HFF-Myc (cell line): ENCODE measurements at regions not wholly inside any gene's neighbourhood (a gene's known extent, or its start where the extent isn't known, plus 50 kb on each side); places are given as distances from the start of the nearest gene placed in this dataset.

Source experiments
- DNase-seq: peaks from one replicate; pipeline ENCODE4 v3.0.0-alpha.2; 2011; ENCODE audit warnings: low read depth; ENCODE audit errors: extremely low read depth
- H3K4me3 ChIP-seq: replicated peaks from 2 replicates; pipeline ENCODE4 v1.5.1; 2011; ENCODE audit warnings: low read depth, mild to moderate bottlenecking, control low read depth, low read length
- TF ChIP-seq, protein P1 (sequence below): IDR thresholded peaks from 2 replicates; pipeline ENCODE4 v1.5.1; 2012; ENCODE audit warnings: mild to moderate bottlenecking, low read depth, low read length, control low read depth; ENCODE audit errors: missing control alignments

DNA sequence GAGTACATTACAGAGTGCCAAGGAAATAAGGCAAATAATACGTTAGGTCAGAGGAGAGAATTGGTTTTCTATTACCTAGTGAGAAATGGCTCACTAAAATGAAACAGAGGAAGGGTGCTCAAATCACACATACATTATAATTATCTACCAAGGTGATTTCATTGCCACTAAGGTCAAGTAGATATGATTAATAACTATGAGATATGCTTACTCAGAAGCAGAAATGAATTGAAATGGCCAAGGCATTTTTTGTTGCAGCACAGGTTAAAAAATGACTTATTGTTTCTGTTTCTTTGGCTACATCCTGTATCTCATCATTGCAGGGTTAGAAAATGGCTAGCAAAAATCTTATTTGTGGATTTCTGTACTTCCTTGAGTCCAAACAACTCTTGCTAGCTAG lies 154.5 kb upstream of the GORAB start:
- no peak for DNase-seq
- TF ChIP-seq, protein P1, sequence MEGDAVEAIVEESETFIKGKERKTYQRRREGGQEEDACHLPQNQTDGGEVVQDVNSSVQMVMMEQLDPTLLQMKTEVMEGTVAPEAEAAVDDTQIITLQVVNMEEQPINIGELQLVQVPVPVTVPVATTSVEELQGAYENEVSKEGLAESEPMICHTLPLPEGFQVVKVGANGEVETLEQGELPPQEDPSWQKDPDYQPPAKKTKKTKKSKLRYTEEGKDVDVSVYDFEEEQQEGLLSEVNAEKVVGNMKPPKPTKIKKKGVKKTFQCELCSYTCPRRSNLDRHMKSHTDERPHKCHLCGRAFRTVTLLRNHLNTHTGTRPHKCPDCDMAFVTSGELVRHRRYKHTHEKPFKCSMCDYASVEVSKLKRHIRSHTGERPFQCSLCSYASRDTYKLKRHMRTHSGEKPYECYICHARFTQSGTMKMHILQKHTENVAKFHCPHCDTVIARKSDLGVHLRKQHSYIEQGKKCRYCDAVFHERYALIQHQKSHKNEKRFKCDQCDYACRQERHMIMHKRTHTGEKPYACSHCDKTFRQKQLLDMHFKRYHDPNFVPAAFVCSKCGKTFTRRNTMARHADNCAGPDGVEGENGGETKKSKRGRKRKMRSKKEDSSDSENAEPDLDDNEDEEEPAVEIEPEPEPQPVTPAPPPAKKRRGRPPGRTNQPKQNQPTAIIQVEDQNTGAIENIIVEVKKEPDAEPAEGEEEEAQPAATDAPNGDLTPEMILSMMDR = no peak

DNA sequence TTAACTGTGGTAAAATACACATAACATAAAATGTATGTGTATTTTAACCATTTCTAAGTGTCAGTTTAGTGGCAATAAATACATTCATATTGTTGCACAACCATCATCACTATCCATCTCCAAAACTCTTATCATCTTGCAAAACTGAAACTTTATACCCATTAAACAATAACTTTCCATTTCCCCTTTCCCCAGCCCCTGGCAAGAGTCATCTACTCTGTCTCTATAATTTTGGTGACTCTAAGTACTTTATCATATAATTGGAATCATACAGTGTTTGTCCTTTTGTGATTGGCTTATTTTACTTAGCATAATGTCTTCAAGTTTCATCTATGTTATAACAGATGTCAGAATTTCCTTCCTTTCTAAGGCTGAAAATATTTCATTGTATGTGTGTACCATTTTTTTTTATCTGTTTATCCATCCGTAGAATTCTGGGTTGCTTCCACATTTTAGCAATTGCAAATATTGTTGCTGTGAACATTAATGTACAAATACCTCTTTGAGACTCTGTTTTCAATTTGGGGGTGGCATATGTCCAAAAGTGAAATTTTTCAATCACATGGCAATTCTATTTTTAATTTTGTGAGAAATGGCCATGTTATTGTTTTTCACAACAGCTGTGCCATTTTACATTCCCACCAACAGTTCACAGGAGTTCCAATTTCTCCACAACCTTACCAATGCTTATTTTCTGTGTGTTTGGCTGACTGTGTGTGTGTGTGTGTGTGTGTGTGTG lies 153.9 kb upstream of the GORAB start:
- no peak overlapping the region for H3K4me3 ChIP-seq
- no peak for DNase-seq
- TF ChIP-seq, protein P1 = no peak

More for the DNA sequence above, 154.5 kb upstream of the GORAB start:
- no peak overlapping the region for H3K4me3 ChIP-seq

DNA sequence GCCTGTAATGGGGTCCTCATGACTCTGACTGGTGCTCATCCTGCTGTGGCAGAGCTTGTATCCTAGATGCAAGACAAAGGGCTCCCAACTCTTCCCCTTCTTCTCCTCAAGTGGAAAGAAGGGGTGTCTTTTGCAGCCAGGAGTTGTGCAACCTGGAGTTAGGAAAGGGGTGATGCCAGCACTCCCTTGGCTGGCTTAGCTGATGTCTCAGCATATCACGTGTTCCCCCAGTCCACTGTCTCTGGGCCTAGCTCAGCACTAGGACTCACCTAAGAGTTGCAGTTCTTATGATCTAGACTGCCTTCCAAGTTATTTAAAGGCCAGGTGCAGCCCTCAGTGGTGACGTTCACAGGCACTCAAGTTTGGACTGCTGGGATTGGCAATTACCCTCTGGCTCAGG lies 146.2 kb upstream of the GORAB start:
- no peak for DNase-seq
- TF ChIP-seq, protein P1 = no peak
- H3K4me3 ChIP-seq = no peak overlapping the region

DNA sequence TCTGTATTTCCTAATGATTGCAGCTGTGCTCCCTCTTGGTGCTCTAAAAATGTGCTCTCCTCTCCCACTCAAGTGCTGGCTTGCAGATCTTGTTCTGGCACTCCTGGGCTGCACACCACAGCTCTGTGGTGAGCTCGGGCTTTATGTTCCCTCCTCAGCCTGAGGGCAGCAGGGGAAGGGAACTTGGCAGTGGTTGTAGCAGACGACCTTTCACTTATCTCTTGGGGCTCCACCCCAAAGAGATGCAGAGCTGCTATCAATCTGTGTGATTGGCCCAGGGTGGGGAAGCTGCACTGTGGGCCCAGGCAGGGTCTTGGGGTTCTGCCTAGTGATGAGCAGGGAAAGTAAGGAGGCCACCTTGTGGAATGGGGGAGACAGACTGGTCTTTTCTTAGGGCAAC lies 143.5 kb upstream of the GORAB start:
- TF ChIP-seq, protein P1 = no peak
- H3K4me3 ChIP-seq = no peak overlapping the region
- no peak for DNase-seq

DNA sequence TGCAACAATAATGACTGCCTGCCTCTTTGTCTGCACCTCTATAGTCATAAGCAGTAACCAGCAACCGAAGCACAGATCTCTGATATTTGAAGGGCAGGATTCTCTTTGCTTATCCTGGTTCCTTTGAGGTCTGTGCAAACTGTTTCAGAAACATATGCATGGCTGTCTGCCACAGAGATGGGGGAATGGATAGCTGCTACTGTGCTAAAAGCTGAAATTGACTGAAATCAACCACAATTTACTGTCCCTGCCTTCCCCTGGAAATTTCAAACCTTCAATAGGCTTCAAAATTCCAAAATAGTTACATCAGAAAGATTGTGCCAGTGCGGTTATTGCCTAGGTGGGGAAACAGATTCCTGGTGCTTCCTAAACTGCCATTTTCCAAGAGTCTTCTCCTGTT lies 136.8 kb upstream of the GORAB start:
- TF ChIP-seq, protein P1 = no peak
- no peak overlapping the region for H3K4me3 ChIP-seq
- DNase-seq = no peak

DNA sequence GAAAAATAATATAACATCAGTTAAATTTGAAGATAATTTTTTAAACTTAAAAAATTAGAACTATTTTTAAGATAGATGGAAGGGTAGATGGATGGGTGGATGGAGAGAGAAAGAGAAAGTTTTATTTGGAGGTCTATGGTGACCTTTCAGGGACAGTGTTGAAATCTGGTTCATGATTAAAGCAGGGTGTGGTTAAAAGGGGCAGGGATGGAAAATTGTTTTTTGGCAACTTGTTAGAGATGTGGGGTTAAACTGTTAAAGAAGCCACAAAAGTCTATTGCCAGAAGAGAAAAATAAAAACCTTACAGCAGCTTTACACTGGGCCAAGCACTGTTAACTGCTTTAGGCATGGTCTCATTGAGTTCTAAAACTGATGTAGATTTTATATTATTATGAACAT lies 134.9 kb upstream of the GORAB start:
- TF ChIP-seq, protein P1 = no peak
- H3K4me3 ChIP-seq = no peak overlapping the region
- no peak for DNase-seq
